Suprapubic skin (tissue), 4 donors: ENCODE measurements at regions not wholly inside any gene's neighbourhood (a gene's known extent, or its start where the extent isn't known, plus 50 kb on each side); places are given as distances from the start of the nearest gene placed in this dataset.

Source experiments
- DNase-seq, 2 donors: peaks; one replicate each; pipeline ENCODE4 v3.0.0-alpha.2; 2019; ENCODE audit warnings: low spot score in 2 of 2
- H3K27ac ChIP-seq: fragments of 200-600 bp; sonication (generic); one replicate; pipeline ENCODE4 v1.5.1; 2019
- H3K27me3 ChIP-seq: fragments of 200-600 bp; sonication (generic); one replicate; pipeline ENCODE4 v1.5.1; 2019
- H3K36me3 ChIP-seq: fragments of 200-600 bp; sonication (generic); one replicate; pipeline ENCODE4 v1.5.1; 2019
- H3K4me1 ChIP-seq: fragments of 200-600 bp; sonication (generic); one replicate; pipeline ENCODE4 v1.5.1; 2019
- H3K4me3 ChIP-seq: fragments of 200-600 bp; sonication (generic); one replicate; pipeline ENCODE4 v1.5.1; 2019; ENCODE audit warnings: mild to moderate bottlenecking
- H3K9me3 ChIP-seq: fragments of 200-600 bp; sonication (generic); one replicate; pipeline ENCODE4 v1.5.1; 2019
- EP300 ChIP-seq: sonication (generic); formaldehyde crosslinking; IDR thresholded peaks from one replicate; pipeline ENCODE4 v1.6.1; 2017; ENCODE audit warnings: antibody characterized with exemption
- POLR2A ChIP-seq, 2 donors: fragments of 450-650 bp; IDR thresholded peaks; one replicate each; pipeline ENCODE4 v1.6.1; 2017; ENCODE audit warnings: antibody characterized with exemption in 2 of 2, mild to moderate bottlenecking in 2 of 2, moderate library complexity in 2 of 2
- POLR2AphosphoS5 ChIP-seq, 3 donors: sonication (generic); formaldehyde crosslinking; IDR thresholded peaks; one replicate each; pipeline ENCODE4 v1.6.1; 2017; ENCODE audit warnings: antibody characterized with exemption in 3 of 3
- WGBS: methylation state at CpG from one replicate; pipeline ENCODE4 v1.1.5; 2018; 5-methylcytosine and 5-hydroxymethylcytosine counted together
- TF ChIP-seq, protein P1 (sequence below), 2 donors: fragments of 200-600 bp in 1 of 2; fragments of 450-650 bp in 1 of 2; sonication (generic) in 1 of 2; IDR thresholded peaks; one replicate each; pipeline ENCODE4 v1.5.1; 2016 to 2019; ENCODE audit warnings: antibody characterized with exemption in 2 of 2, mild to moderate bottlenecking in 1 of 2, moderate library complexity in 1 of 2

DNA sequence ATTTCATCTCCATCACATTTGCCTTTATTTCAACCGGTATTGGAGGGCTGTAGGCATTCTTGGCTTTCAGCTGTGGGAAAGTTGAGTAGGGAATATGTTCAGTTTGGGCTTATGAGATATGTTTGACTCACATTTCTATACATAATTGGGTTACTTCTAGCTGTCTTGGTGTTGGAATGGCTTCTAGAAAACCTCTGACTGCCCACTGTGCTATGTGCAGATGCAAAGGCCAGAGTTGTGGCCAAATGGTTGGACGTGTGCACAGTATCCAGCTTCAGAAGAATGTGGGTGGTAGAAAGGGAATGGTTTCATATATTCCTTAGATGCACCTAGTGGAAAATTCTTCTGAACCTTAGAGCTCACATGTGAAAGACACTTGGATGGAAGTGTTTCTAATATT is 92.6 kb upstream of the H2AZ1 start:
- TF ChIP-seq EP300 (no peak), POLR2A (IDR thresholded peaks at IDR 0.05) (no peak), POLR2AphosphoS5 (IDR thresholded peaks at IDR 0.05) (no peak)
- TF ChIP-seq, protein P1, sequence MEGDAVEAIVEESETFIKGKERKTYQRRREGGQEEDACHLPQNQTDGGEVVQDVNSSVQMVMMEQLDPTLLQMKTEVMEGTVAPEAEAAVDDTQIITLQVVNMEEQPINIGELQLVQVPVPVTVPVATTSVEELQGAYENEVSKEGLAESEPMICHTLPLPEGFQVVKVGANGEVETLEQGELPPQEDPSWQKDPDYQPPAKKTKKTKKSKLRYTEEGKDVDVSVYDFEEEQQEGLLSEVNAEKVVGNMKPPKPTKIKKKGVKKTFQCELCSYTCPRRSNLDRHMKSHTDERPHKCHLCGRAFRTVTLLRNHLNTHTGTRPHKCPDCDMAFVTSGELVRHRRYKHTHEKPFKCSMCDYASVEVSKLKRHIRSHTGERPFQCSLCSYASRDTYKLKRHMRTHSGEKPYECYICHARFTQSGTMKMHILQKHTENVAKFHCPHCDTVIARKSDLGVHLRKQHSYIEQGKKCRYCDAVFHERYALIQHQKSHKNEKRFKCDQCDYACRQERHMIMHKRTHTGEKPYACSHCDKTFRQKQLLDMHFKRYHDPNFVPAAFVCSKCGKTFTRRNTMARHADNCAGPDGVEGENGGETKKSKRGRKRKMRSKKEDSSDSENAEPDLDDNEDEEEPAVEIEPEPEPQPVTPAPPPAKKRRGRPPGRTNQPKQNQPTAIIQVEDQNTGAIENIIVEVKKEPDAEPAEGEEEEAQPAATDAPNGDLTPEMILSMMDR (IDR thresholded peaks at IDR 0.05), result no peak
- Histone ChIP-seq H3K27ac (no peak overlapping the region), H3K4me1 (no peaks in the 10 kb centered on the region), H3K27me3 (no peaks in the 10 kb centered on the region), H3K9me3 (no peaks in the 10 kb centered on the region), H3K4me3 (no peak overlapping the region), H3K36me3 (no peaks in the 10 kb centered on the region)
- 77% methylated on average over 2 of the region's 2 CpGs for WGBS
- no peak for DNase-seq

DNA sequence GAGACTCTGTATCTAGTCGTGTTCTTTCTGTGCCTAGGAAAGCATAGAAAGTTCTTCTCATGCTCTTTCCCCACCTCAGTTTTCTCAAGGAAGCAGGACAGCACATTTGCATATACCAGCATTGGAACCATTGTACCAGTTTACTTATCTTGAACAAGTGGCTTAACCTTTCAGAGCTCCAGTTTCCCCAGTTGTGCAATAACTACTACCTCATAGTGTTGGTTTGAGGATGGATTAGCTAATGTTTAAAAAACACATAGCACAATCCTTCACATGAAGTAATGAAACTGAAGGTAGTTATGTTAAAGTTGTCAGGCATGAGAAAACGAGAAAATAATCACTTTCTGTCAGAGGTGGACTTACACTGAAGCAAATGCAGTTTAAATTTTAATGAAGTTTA is 92.2 kb upstream of the H2AZ1 start:
- no peak overlapping the region for H3K4me3 ChIP-seq
- H3K27ac ChIP-seq, result no peak overlapping the region
- WGBS, result 83% methylated on average over 2 of the region's 2 CpGs
- H3K4me1 ChIP-seq, result no peaks in the 10 kb centered on the region
- TF ChIP-seq POLR2A (IDR thresholded peaks at IDR 0.05) (no peak), POLR2AphosphoS5 (IDR thresholded peaks at IDR 0.05) (no peak), EP300 (no peak)
- TF ChIP-seq, protein P1 (IDR thresholded peaks at IDR 0.05), result no peak
- DNase-seq, result no peak
- no peaks in the 10 kb centered on the region for H3K9me3 ChIP-seq
- H3K36me3 ChIP-seq, result no peaks in the 10 kb centered on the region
- H3K27me3 ChIP-seq, result no peaks in the 10 kb centered on the region

DNA sequence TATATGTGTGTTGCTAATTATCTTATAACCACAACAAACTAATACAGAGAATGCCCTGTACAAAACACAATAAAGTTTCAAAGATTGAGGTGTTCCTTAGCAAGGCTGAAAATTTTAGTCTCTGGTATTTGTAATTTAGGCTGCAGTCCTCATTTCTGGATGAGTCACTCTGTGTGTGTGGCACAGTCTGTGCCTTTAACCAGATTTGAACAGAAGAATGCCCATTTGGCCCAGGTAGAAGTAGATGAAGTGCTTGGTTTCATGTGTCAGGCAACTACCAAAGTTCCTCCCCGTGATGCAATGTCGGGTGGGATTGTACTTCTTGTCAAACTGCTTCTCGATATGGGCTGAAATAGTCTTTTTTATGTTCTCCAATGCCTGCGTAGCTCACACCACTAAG is 91.6 kb upstream of the H2AZ1 start:
- TF ChIP-seq POLR2A (IDR thresholded peaks at IDR 0.05), result no peak
- Histone ChIP-seq H3K4me3 (no peak overlapping the region), H3K9me3 (no peaks in the 10 kb centered on the region), H3K27ac (no peak overlapping the region), H3K27me3 (no peaks in the 10 kb centered on the region), H3K36me3 (no peaks in the 10 kb centered on the region), H3K4me1 (no peaks in the 10 kb centered on the region)
- DNase-seq, result no peak
- WGBS, result 91% methylated on average over 4 of the region's 4 CpGs

DNA sequence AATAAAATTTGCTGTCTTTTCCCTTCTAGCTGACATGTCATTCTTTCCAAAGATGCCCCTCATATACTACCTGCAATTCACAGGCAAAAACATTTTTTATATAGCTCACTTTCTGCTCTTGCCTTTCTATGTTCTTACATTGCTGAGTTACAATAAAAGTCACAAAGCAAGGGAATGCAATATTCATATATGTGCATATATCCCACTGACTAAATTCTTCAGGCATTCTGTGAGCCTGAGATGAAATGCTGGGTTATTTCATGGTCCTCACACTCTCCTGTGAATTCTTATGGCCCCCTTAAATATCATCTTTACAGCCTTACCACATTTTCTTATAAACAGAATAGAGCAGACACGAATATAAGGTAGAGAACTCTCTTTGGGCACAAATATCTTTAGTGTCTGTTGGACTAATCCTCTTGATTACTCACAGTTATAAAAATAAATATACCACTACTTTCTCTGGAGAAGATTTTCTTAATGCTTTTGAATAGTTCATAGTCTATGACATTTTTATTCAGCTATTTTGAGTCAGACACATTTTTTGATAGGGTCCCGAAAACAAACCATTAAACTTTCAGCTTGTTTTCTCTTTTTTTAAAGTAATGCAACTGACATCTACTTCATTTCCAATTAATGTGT is 84.1 kb upstream of the H2AZ1 start:
- WGBS, result 83% methylated on average over 2 of the region's 2 CpGs
- H3K27me3 ChIP-seq, result no peaks in the 10 kb centered on the region
- no peak for DNase-seq
- H3K4me1 ChIP-seq, result no peaks in the 10 kb centered on the region
- TF ChIP-seq POLR2A (IDR thresholded peaks at IDR 0.05) (no peak), EP300 (no peak), POLR2AphosphoS5 (IDR thresholded peaks at IDR 0.05) (no peak)
- TF ChIP-seq, protein P1 (IDR thresholded peaks at IDR 0.05), result no peak
- H3K4me3 ChIP-seq, result no peak overlapping the region
- H3K27ac ChIP-seq, result no peak overlapping the region
- H3K9me3 ChIP-seq, result no peaks in the 10 kb centered on the region
- H3K36me3 ChIP-seq, result no peaks in the 10 kb centered on the region

- no peaks in the 10 kb centered on the region for H3K27me3 ChIP-seq
- H3K27ac ChIP-seq, result no peak overlapping the region
- H3K4me1 ChIP-seq, result no peaks in the 10 kb centered on the region
- no peaks in the 10 kb centered on the region for H3K36me3 ChIP-seq
- WGBS, result 90% methylated on average over 5 of the region's 5 CpGs
- H3K4me3 ChIP-seq, result no peak overlapping the region
- TF ChIP-seq, protein P1 (IDR thresholded peaks at IDR 0.05), result no peak
- TF ChIP-seq EP300, result no peak
- no peak for TF ChIP-seq POLR2AphosphoS5 (IDR thresholded peaks at IDR 0.05)
- no peak for TF ChIP-seq POLR2A (IDR thresholded peaks at IDR 0.05)
- DNase-seq, result no peak
- H3K9me3 ChIP-seq, result no peaks in the 10 kb centered on the region
These were observed 76.0 kb upstream of the H2AZ1 start for GRCh38 chr4:100026066-100026465.

DNA sequence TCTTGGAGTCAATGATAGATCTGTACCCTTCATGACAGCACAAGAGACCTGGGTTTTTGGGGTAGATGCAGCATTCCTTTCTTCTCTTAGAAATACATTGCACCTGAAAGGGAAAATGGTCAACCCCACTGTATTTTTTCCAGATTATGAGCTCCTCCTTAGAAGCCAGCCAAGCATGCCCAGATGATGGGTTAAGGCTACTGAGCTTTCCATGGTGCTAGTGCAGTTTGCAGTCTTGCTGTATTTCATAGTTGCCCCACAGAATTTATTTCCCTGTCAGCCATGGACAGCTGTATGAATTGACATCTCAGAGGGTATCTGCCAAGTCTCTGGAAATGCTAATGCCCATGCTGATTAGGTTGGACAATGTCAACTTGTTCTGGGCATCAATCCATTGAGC is 73.7 kb upstream of the H2AZ1 start:
- H3K4me3 ChIP-seq, result no peak overlapping the region
- TF ChIP-seq POLR2AphosphoS5 (IDR thresholded peaks at IDR 0.05), result no peak
- TF ChIP-seq, protein P1 (IDR thresholded peaks at IDR 0.05), result no peak
- no peak for DNase-seq
- no peaks in the 10 kb centered on the region for H3K36me3 ChIP-seq
- H3K9me3 ChIP-seq, result no peaks in the 10 kb centered on the region
- no peak overlapping the region for H3K27ac ChIP-seq
- H3K4me1 ChIP-seq, result no peaks in the 10 kb centered on the region
- no peaks in the 10 kb centered on the region for H3K27me3 ChIP-seq
